Inflammatory macrophage treated with lipopolysaccharide for 4 hours (primary cell): ENCODE measurements at regions not wholly inside any gene's neighbourhood (a gene's known extent, or its start where the extent isn't known, plus 50 kb on each side); places are given as distances from the start of the nearest gene placed in this dataset.

ENCODE experiments used
- DNase-seq: peaks from one replicate; pipeline ENCODE4 v3.0.0-alpha.2; 2020

- DNase-seq = no peak
Observed at GRCh38 chr2:104654811-104655210, 199.1 kb upstream of the POU3F3 start.

GRCh38 chr2:104656571-104657163 is 197.2 kb upstream of the POU3F3 start:
- DNase-seq = no peak

- DNase-seq = peak; percentile 43
Observed at GRCh38 chr2:104658144-104658835, 195.6 kb upstream of the POU3F3 start.

GRCh38 chr2:104658904-104659591 is 194.9 kb upstream of the POU3F3 start:
- no peak for DNase-seq

- no peak for DNase-seq
Observed at GRCh38 chr2:104660991-104661390, 192.9 kb upstream of the POU3F3 start.

- DNase-seq = no peak
Observed at GRCh38 chr2:104664672-104665071, 189.2 kb upstream of the POU3F3 start.

GRCh38 chr2:104668631-104669030 is 185.3 kb upstream of the POU3F3 start:
- no peak for DNase-seq

GRCh38 chr2:104673225-104673624 is 180.7 kb upstream of the POU3F3 start:
- DNase-seq = no peak

GRCh38 chr2:104678181-104678580 is 175.7 kb upstream of the POU3F3 start:
- DNase-seq = no peak

GRCh38 chr2:104685591-104685990 is 168.3 kb upstream of the POU3F3 start:
- DNase-seq = no peak

GRCh38 chr2:104687147-104687546 is 166.8 kb upstream of the POU3F3 start:
- no peak for DNase-seq

GRCh38 chr2:104690255-104690984 is 163.5 kb upstream of the POU3F3 start:
- DNase-seq = no peak

- no peak for DNase-seq
Observed at GRCh38 chr2:104698276-104698675, 155.6 kb upstream of the POU3F3 start.

- no peak for DNase-seq
Observed at GRCh38 chr2:104701411-104701911, 152.5 kb upstream of the POU3F3 start.

GRCh38 chr2:104702031-104702850 is 151.7 kb upstream of the POU3F3 start:
- DNase-seq = no peak

- DNase-seq = no peak
Observed at GRCh38 chr2:104703669-104704068, 150.2 kb upstream of the POU3F3 start.

GRCh38 chr2:104704496-104705245 is 149.2 kb upstream of the POU3F3 start:
- DNase-seq = no peak

GRCh38 chr2:104707056-104707455 is 146.9 kb upstream of the POU3F3 start:
- no peak for DNase-seq

GRCh38 chr2:104708967-104709366 is 144.9 kb upstream of the POU3F3 start:
- no peak for DNase-seq

GRCh38 chr2:104716061-104716460 is 137.9 kb upstream of the POU3F3 start:
- DNase-seq = no peak

- DNase-seq = peak; percentile 6
Observed at GRCh38 chr2:104733226-104733943, 120.5 kb upstream of the POU3F3 start.
